ENCODE measurements at regions not wholly inside any gene's neighbourhood (a gene's known extent, or its start where the extent isn't known, plus 50 kb on each side); places are given as distances from the start of the nearest gene placed in this dataset.

GRCh38 chr2:136301006-136301405, 183.1 kb upstream of the CXCR4 start:
- TF ChIP-seq SPI1 (IDR thresholded peaks at IDR 0.05; ENCODE audit: borderline replicate concordance, low read depth) = no peak
- no peak for TF ChIP-seq POLR2AphosphoS5 (IDR thresholded peaks at IDR 0.05; ENCODE audit: low read depth)
- no peak for TF ChIP-seq GABPA (IDR thresholded peaks at IDR 0.05; ENCODE audit: low read depth)
- TF ChIP-seq REST (IDR thresholded peaks at IDR 0.05; ENCODE audit: insufficient replicate concordance, low read depth) = no peak
- TF ChIP-seq CTCF (IDR thresholded peaks at IDR 0.05; ENCODE audit: insufficient read depth, low read length) = no peak
- H3K27ac ChIP-seq (replicated peaks) = no peak overlapping the region
- no peak for DNase-seq (ENCODE audit: low read depth in 1 of 2, low spot score in 1 of 2)
- no peak overlapping the region for H3K4me3 ChIP-seq (replicated peaks; ENCODE audit: insufficient read depth, low read length)
- H3K27me3 ChIP-seq (ENCODE audit: insufficient read depth, poor library complexity, severe bottlenecking) = no peaks in the 10 kb centered on the region

GRCh38 chr2:136298631-136299030, 180.7 kb upstream of the CXCR4 start:
- no peak for DNase-seq (ENCODE audit: low read depth in 1 of 2, low spot score in 1 of 2)
- Histone ChIP-seq H3K27ac (replicated peaks) (no peak overlapping the region), H3K4me3 (replicated peaks; ENCODE audit: insufficient read depth, low read length) (no peak overlapping the region), H3K27me3 (ENCODE audit: insufficient read depth, poor library complexity, severe bottlenecking) (no peaks in the 10 kb centered on the region)
- no peak for TF ChIP-seq REST (IDR thresholded peaks at IDR 0.05; ENCODE audit: insufficient replicate concordance, low read depth)
- TF ChIP-seq POLR2AphosphoS5 (IDR thresholded peaks at IDR 0.05; ENCODE audit: low read depth) = no peak
- TF ChIP-seq SPI1 (IDR thresholded peaks at IDR 0.05; ENCODE audit: borderline replicate concordance, low read depth) = no peak
- no peak for TF ChIP-seq CTCF (IDR thresholded peaks at IDR 0.05; ENCODE audit: insufficient read depth, low read length)
- TF ChIP-seq GABPA (IDR thresholded peaks at IDR 0.05; ENCODE audit: low read depth) = no peak

GRCh38 chr2:136297994-136298393, 180.0 kb upstream of the CXCR4 start:
- Histone ChIP-seq H3K4me3 (replicated peaks; ENCODE audit: insufficient read depth, low read length) (no peak overlapping the region), H3K27me3 (ENCODE audit: insufficient read depth, poor library complexity, severe bottlenecking) (no peaks in the 10 kb centered on the region), H3K27ac (replicated peaks) (no peak overlapping the region)
- DNase-seq (ENCODE audit: low read depth in 1 of 2, low spot score in 1 of 2) = no peak
- no peak for TF ChIP-seq REST (IDR thresholded peaks at IDR 0.05; ENCODE audit: insufficient replicate concordance, low read depth)
- no peak for TF ChIP-seq POLR2AphosphoS5 (IDR thresholded peaks at IDR 0.05; ENCODE audit: low read depth)
- TF ChIP-seq SPI1 (IDR thresholded peaks at IDR 0.05; ENCODE audit: borderline replicate concordance, low read depth) = no peak
- no peak for TF ChIP-seq GABPA (IDR thresholded peaks at IDR 0.05; ENCODE audit: low read depth)
- no peak for TF ChIP-seq CTCF (IDR thresholded peaks at IDR 0.05; ENCODE audit: insufficient read depth, low read length)
